ENCODE measurements at regions not wholly inside any gene's neighbourhood (a gene's known extent, or its start where the extent isn't known, plus 50 kb on each side); places are given as distances from the start of the nearest gene placed in this dataset.
A peak's percentile ranks its signal among the peaks of the same experiment; 100 is the strongest.

GRCh38 chr1:166221316-166221715, 54.5 kb upstream of the FAM78B start:
- DNase-seq (ENCODE audit: low spot score) = no peak

DNA sequence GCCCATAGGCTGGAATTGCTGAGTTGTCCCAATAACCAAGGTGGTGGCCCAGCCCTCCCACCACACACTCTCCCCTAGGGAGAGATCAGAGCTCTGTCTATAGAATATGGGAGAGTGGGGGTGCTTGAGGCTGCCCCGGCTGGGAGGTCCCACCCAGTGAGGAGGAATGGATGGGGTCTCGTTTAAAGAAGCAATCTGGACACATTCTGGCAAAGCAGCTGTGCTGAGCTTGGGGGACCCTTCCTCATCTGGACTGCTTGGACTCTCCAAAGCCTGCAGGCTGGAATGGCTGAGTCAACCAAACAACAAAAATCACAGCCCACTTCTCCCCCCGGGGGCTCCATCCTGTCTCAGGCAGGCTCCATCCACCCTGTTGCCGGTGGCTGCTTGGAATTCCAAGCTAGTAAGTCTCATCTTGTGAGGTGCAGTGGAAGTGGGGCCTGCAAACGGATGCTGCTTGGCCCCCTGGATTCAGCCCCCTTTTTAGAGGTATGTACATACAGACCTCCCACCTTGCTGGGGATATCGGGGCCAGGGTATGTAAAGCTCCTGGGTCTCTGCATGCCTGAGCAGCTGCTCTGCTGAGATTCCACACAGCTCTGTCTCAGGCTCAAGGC, 67.1 kb upstream of the FAM78B start:
- DNase-seq (ENCODE audit: low spot score) = no peak

- DNase-seq (ENCODE audit: low spot score) = no peak
Measured at GRCh38 chr1:166235728-166236127, 68.9 kb upstream of the FAM78B start.

- DNase-seq (ENCODE audit: low spot score) = peak; percentile 5
Measured at GRCh38 chr1:166237675-166238074, 70.9 kb upstream of the FAM78B start.

GRCh38 chr1:166253076-166253779, 86.4 kb upstream of the FAM78B start:
- DNase-seq (ENCODE audit: low spot score) = no peak

DNA sequence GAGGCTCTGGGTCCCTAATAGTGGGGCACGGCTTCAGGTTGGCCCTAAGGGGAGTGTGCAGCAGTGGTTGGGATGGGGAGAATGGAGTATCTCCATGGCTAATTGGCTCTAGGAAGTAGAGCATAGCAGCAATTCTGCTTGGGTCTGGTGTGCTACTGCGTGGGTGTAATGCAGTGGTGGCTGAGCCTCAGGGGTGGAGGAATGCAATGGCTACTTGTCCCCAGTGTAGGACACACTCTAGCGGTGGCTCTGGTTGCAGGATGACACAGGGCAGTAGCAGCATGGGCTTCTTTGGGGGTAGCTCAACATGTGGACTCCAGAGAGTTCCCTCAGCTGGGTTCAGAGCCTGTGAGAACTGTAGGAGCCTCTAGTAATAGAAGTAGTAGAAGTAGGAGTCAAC, 91.2 kb upstream of the FAM78B start:
- DNase-seq (ENCODE audit: low spot score) = no peak

GRCh38 chr1:166261511-166261910, 94.7 kb upstream of the FAM78B start:
- DNase-seq (ENCODE audit: low spot score) = no peak

GRCh38 chr1:166270476-166271150, 103.8 kb upstream of the FAM78B start:
- DNase-seq (ENCODE audit: low spot score) = no peak

- DNase-seq (ENCODE audit: low spot score) = no peak
Measured at GRCh38 chr1:166271151-166271538, 104.3 kb upstream of the FAM78B start.

DNA sequence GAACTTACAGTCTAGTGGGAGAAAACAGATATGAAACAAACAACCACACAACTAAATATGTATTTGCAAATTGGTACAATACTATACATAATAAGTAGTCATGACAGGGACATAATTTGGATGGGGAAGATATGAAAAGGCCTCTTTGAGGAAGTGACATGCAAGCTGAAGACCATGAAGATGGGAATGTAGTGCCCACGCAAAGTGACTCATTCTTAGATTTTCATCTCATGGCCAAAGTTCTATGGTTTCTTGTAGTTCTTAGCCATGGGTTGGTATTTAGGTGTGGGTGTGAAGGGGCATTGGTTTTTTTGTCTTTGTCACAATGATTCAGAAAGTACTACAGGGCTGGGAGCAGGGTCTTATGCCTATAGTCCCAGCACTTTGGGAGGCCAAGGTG, 105.4 kb upstream of the FAM78B start:
- no peak for DNase-seq (ENCODE audit: low spot score)

- DNase-seq (ENCODE audit: low spot score) = no peak
Measured at GRCh38 chr1:166272851-166273250, 106.0 kb upstream of the FAM78B start.

DNA sequence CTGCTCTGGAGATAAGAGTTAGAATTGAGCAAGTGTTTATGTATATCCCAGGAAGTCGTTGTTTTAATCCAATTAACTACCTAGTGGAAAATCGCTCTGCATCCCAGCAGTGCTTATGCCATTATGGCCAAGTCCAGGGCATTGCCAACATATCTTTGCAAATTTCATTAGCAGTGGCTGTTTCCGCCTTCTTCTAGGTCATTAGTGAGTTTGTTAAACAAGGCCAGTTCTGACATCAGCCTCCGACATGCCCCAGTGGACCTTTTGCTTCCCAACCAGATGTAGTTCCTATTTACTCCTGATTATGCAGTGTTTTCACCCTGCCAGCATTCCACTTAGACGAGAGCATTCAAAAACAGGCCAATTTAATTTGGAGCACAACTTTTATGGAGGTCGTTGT, 106.8 kb upstream of the FAM78B start:
- DNase-seq (ENCODE audit: low spot score) = no peak

DNA sequence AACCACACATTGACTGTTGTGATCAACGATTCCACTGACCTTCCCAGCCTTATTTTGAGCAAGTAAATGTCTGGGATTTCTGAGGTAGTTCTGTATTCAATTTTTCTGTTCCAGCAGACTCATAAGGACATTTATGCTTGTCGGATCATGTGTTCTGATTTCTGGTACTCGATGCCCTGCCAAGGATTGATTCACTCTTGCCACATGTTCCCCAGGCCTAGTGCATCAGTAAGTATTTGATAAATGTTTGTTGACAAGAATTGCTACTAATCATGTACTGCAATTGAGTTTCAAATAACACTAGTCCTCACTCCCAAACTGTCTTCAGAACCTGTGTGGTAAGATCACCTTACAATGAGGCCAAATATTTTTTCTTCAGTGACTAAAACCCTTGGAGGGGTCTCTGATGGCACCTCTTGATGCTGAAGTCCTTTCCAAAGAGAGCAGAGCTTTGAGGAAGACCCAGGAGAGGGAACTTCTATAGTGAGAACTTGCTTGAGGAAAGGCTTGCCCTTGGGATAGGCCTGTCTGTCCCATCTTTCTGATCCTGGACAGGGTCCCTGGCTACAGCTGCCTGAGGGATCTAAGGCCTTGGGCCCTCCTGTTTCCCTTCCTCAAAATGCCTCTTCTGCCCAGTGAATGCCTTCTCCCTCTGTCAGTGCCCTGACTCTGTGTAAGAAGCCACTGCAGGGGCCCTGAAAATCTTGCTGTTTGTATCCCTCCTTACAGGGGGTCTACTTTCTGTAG, 115.8 kb upstream of the FAM78B start:
- no peak for DNase-seq (ENCODE audit: low spot score)

DNA sequence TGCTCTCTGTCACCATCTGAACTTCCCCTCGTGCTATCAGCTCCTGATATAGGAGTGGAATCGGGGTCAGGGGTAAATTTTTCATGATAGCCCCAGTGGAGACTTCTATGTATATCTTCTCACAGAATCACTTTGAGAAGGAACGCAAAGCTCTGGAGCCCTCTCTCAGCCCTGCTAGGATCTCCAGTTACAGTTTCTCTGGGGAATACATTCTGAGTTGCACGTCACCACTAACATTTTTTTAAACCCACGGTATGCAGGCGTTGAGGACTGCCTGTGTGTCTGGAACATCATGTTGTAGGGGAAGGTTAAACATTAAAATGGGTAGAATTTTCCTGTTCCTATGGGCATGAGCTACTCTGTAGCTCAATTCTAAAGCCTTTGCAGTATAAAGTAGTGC, 116.4 kb upstream of the FAM78B start:
- no peak for DNase-seq (ENCODE audit: low spot score)

DNA sequence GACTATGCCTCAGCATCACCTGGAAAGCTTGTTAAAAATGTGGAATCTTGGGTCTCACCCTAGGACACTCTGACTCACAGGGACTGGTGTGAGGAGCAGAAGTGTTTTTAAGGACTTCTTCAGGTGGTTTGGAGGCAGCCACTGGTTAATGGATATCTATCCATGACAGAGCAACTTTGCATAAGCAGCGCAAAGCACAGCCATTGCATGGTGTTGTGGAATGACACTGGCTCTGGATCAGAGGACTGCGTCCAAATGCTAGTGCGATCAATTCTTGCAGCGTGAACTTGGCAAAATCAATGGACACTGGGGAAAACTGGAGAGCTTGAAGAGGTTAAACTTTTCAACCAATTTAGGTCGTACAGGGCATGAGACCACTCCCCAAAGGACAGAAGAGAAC, 116.8 kb upstream of the FAM78B start:
- DNase-seq (ENCODE audit: low spot score) = no peak

DNA sequence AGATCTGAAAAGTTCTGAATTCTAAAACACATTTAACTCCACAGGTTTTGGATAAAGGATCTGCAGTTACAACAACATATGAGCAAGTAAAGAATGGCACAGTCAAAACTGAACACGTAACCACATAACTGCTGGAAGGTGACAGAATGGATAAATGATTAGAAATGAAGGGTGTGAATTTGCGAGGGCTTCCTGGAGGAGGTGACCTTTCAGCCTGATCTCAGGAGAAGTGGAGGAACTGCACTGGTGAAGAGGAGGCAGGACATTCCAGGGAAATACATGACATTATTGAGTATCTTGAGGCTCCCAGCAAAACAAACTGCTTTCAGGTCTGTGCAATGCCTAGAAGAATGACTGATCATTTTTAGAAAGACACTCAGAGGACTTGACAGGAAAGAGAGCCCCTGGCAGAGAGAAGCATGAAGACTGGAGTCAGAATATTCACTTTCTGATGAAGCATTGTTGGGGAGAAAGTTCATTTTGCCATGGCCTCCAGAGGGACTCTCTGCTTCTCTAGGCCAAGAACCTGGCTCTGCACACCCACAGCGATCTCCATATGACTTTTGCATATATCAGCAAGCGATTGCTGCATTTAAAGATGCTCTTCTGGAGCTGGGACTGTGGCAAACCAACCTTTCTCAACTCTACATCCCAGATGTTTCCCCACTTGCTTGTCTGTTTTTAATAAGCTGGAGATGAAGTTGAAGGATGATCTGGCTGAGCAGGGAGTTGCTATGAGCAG, 122.7 kb upstream of the FAM78B start:
- no peak for DNase-seq (ENCODE audit: low spot score)

- no peak for DNase-seq (ENCODE audit: low spot score)
Measured at GRCh38 chr1:166295656-166296055, 128.9 kb upstream of the FAM78B start.

- no peak for DNase-seq (ENCODE audit: low spot score)
Measured at GRCh38 chr1:166297993-166298392, 131.2 kb upstream of the FAM78B start.

GRCh38 chr1:166300767-166301166, 134.0 kb upstream of the FAM78B start:
- DNase-seq (ENCODE audit: low spot score) = no peak

GRCh38 chr1:166302989-166303758, 136.4 kb upstream of the FAM78B start:
- DNase-seq (ENCODE audit: low spot score) = no peak

- no peak for DNase-seq (ENCODE audit: low spot score)
Measured at GRCh38 chr1:166304131-166304530, 137.3 kb upstream of the FAM78B start.
